ENCODE measurements at regions not wholly inside any gene's neighbourhood (a gene's known extent, or its start where the extent isn't known, plus 50 kb on each side); places are given as distances from the start of the nearest gene placed in this dataset.
"Not testable (repeated sequence)": the region's sequence is repeated elsewhere in the genome, so short reads cannot be mapped to it uniquely, and the experiment has no call there.

GRCh38 chr14:105702275-105702817 is 176.0 kb downstream of the TMEM121 start:
- no peaks in the 10 kb centered on the region for H3K36me3 Mint-ChIP-seq (ENCODE audit: low read depth)
- peaks cover 18% of the 10 kb centered on the region for H3K4me1 Mint-ChIP-seq (ENCODE audit: low read depth)
- no peak overlapping the region for H3K4me3 Mint-ChIP-seq
- H3K9me3 Mint-ChIP-seq = no peaks in the 10 kb centered on the region
- no peak overlapping the region for H3K27ac Mint-ChIP-seq
- H3K27me3 Mint-ChIP-seq (ENCODE audit: low read depth) = no peaks in the 10 kb centered on the region

- peaks cover 14% of the 10 kb centered on the region for H3K4me1 Mint-ChIP-seq (ENCODE audit: low read depth)
- not testable (repeated sequence) for H3K4me3 Mint-ChIP-seq; H3K27me3 Mint-ChIP-seq (ENCODE audit: low read depth); H3K27ac Mint-ChIP-seq; H3K36me3 Mint-ChIP-seq (ENCODE audit: low read depth); H3K9me3 Mint-ChIP-seq
Measured at GRCh38 chr14:105703044-105703665, 176.8 kb downstream of the TMEM121 start.

- not testable (repeated sequence) for H3K27ac Mint-ChIP-seq; H3K27me3 Mint-ChIP-seq (ENCODE audit: low read depth); H3K9me3 Mint-ChIP-seq; H3K4me3 Mint-ChIP-seq; H3K36me3 Mint-ChIP-seq (ENCODE audit: low read depth)
- peaks cover 12% of the 10 kb centered on the region for H3K4me1 Mint-ChIP-seq (ENCODE audit: low read depth)
Measured at GRCh38 chr14:105704091-105704490, 177.7 kb downstream of the TMEM121 start.

- not testable (repeated sequence) for H3K27ac Mint-ChIP-seq; H3K4me3 Mint-ChIP-seq; H3K9me3 Mint-ChIP-seq; H3K27me3 Mint-ChIP-seq (ENCODE audit: low read depth); H3K36me3 Mint-ChIP-seq (ENCODE audit: low read depth)
- peaks cover 12% of the 10 kb centered on the region for H3K4me1 Mint-ChIP-seq (ENCODE audit: low read depth)
Measured at GRCh38 chr14:105704492-105704891, 178.1 kb downstream of the TMEM121 start.

GRCh38 chr14:105705512-105705861 is 179.1 kb downstream of the TMEM121 start:
- H3K9me3 Mint-ChIP-seq; H3K27me3 Mint-ChIP-seq (ENCODE audit: low read depth); H3K4me3 Mint-ChIP-seq; H3K27ac Mint-ChIP-seq; H3K4me1 Mint-ChIP-seq (ENCODE audit: low read depth); H3K36me3 Mint-ChIP-seq (ENCODE audit: low read depth): not testable (repeated sequence)

GRCh38 chr14:105705862-105706700 is 179.7 kb downstream of the TMEM121 start:
- not testable (repeated sequence) for H3K27ac Mint-ChIP-seq; H3K27me3 Mint-ChIP-seq (ENCODE audit: low read depth); H3K36me3 Mint-ChIP-seq (ENCODE audit: low read depth); H3K4me1 Mint-ChIP-seq (ENCODE audit: low read depth); H3K9me3 Mint-ChIP-seq; H3K4me3 Mint-ChIP-seq

- H3K36me3 Mint-ChIP-seq (ENCODE audit: low read depth); H3K4me3 Mint-ChIP-seq; H3K27ac Mint-ChIP-seq; H3K9me3 Mint-ChIP-seq; H3K4me1 Mint-ChIP-seq (ENCODE audit: low read depth); H3K27me3 Mint-ChIP-seq (ENCODE audit: low read depth): not testable (repeated sequence)
Measured at GRCh38 chr14:105706701-105707019, 180.3 kb downstream of the TMEM121 start.

GRCh38 chr14:105707099-105707498 is 180.7 kb downstream of the TMEM121 start:
- not testable (repeated sequence) for H3K27ac Mint-ChIP-seq; H3K4me3 Mint-ChIP-seq; H3K27me3 Mint-ChIP-seq (ENCODE audit: low read depth); H3K36me3 Mint-ChIP-seq (ENCODE audit: low read depth); H3K4me1 Mint-ChIP-seq (ENCODE audit: low read depth); H3K9me3 Mint-ChIP-seq

GRCh38 chr14:105707723-105708151 is 181.4 kb downstream of the TMEM121 start:
- not testable (repeated sequence) for H3K27me3 Mint-ChIP-seq (ENCODE audit: low read depth)

GRCh38 chr14:105708251-105709134 is 182.1 kb downstream of the TMEM121 start:
- H3K36me3 Mint-ChIP-seq (ENCODE audit: low read depth); H3K9me3 Mint-ChIP-seq; H3K27me3 Mint-ChIP-seq (ENCODE audit: low read depth); H3K4me3 Mint-ChIP-seq; H3K4me1 Mint-ChIP-seq (ENCODE audit: low read depth); H3K27ac Mint-ChIP-seq: not testable (repeated sequence)

More at GRCh38 chr14:105707723-105708151, 181.4 kb downstream of the TMEM121 start:
- H3K4me3 Mint-ChIP-seq; H3K36me3 Mint-ChIP-seq (ENCODE audit: low read depth); H3K27ac Mint-ChIP-seq; H3K4me1 Mint-ChIP-seq (ENCODE audit: low read depth); H3K9me3 Mint-ChIP-seq: not testable (repeated sequence)

- Mint-ChIP-seq H3K27me3 (ENCODE audit: low read depth) (no peaks in the 10 kb centered on the region), H3K27ac (no peak overlapping the region), H3K4me3 (no peak overlapping the region), H3K9me3 (no peaks in the 10 kb centered on the region), H3K36me3 (ENCODE audit: low read depth) (no peaks in the 10 kb centered on the region), H3K4me1 (ENCODE audit: low read depth) (no peaks in the 10 kb centered on the region)
Measured at GRCh38 chr14:105709281-105710118, 183.1 kb downstream of the TMEM121 start.

GRCh38 chr14:105710119-105711043 is 184.0 kb downstream of the TMEM121 start:
- Mint-ChIP-seq H3K9me3 (no peaks in the 10 kb centered on the region), H3K4me3 (no peak overlapping the region), H3K27ac (no peak overlapping the region), H3K27me3 (ENCODE audit: low read depth) (no peaks in the 10 kb centered on the region), H3K36me3 (ENCODE audit: low read depth) (no peaks in the 10 kb centered on the region), H3K4me1 (ENCODE audit: low read depth) (no peaks in the 10 kb centered on the region)

GRCh38 chr14:105711044-105711620 is 184.7 kb downstream of the TMEM121 start:
- H3K4me1 Mint-ChIP-seq (ENCODE audit: low read depth) = no peaks in the 10 kb centered on the region
- H3K4me3 Mint-ChIP-seq = no peak overlapping the region
- no peak overlapping the region for H3K27ac Mint-ChIP-seq
- H3K27me3 Mint-ChIP-seq (ENCODE audit: low read depth) = no peaks in the 10 kb centered on the region
- H3K9me3 Mint-ChIP-seq = no peaks in the 10 kb centered on the region
- no peaks in the 10 kb centered on the region for H3K36me3 Mint-ChIP-seq (ENCODE audit: low read depth)
